ENCODE measurements at regions not wholly inside any gene's neighbourhood (a gene's known extent, or its start where the extent isn't known, plus 50 kb on each side); places are given as distances from the start of the nearest gene placed in this dataset.

GRCh38 chr12:66048835-66049537 lies 81.6 kb downstream of the LLPH start:
- Histone ChIP-seq H2BK12ac (ENCODE audit: low read length) (no peak overlapping the region), H3K4me2 (ENCODE audit: insufficient read depth, low read length, poor library complexity, severe bottlenecking) (no peak overlapping the region), H3K79me1 (ENCODE audit: low read depth, low read length) (no peaks in the 10 kb centered on the region), H2AK5ac (ENCODE audit: low read depth, low read length) (no peak overlapping the region), H3K4ac (ENCODE audit: low read length) (no peak overlapping the region), H3K18ac (ENCODE audit: low read length) (no peak overlapping the region), H2BK5ac (ENCODE audit: low read length) (no peak overlapping the region), H3K27ac (replicated peaks; ENCODE audit: low read length) (no peak overlapping the region), H3K36me3 (replicated peaks in 1 of 2; ENCODE audit: control insufficient read depth in 2 of 2, insufficient read depth in 2 of 2, low read length in 2 of 2) (no peaks in the 10 kb centered on the region), H3K9me3 (replicated peaks in 1 of 2; ENCODE audit: control insufficient read depth in 2 of 2, insufficient read depth in 1 of 2, low read depth in 1 of 2, low read length in 2 of 2) (no peaks in the 10 kb centered on the region), H4K91ac (ENCODE audit: low read depth, low read length, poor library complexity) (no peak overlapping the region), H2BK15ac (ENCODE audit: low read length) (no peak overlapping the region), H3K4me1 (ENCODE audit: control insufficient read depth in 2 of 2, insufficient read depth in 1 of 2, low read depth in 1 of 2, low read length in 2 of 2) (no peaks in the 10 kb centered on the region), H4K8ac (ENCODE audit: low read depth, low read length) (no peak overlapping the region), H3K23ac (ENCODE audit: low read depth, low read length, poor library complexity) (no peak overlapping the region), H3K27me3 (ENCODE audit: control insufficient read depth in 3 of 3, insufficient read depth in 3 of 3, low read depth in 1 of 3, low read length in 3 of 3) (no peaks in the 10 kb centered on the region), H3K9ac (ENCODE audit: low read depth, low read length, poor library complexity) (no peak overlapping the region), H3K14ac (ENCODE audit: low read length) (no peak overlapping the region), H3K4me3 (ENCODE audit: low read length in 2 of 2) (no peak overlapping the region), H2BK120ac (ENCODE audit: low read depth, low read length) (no peak overlapping the region), H2AFZ (ENCODE audit: low read length) (no peak overlapping the region)
- no CpG with 5 or more reads among the region's 9 CpGs for WGBS, 2 donors (ENCODE audit: extremely low coverage in 2 of 2, insufficient read length in 2 of 2, insufficient replicate concordance in 1 of 2)
- no peak for DNase-seq (ENCODE audit: low spot score)

GRCh38 chr12:66048218-66048834 lies 82.2 kb downstream of the LLPH start:
- no peak overlapping the region for H2BK12ac ChIP-seq (ENCODE audit: low read length)

GRCh38 chr12:66047411-66048021 lies 83.0 kb downstream of the LLPH start:
- no peak for DNase-seq (ENCODE audit: low spot score)
- no peak overlapping the region for H2AFZ ChIP-seq (ENCODE audit: low read length)
- no peak overlapping the region for H2BK15ac ChIP-seq (ENCODE audit: low read length)
- H3K4ac ChIP-seq (ENCODE audit: low read length): no peak overlapping the region
- H3K4me2 ChIP-seq (ENCODE audit: insufficient read depth, low read length, poor library complexity, severe bottlenecking): no peak overlapping the region
- H3K4me1 ChIP-seq (ENCODE audit: control insufficient read depth in 2 of 2, insufficient read depth in 1 of 2, low read depth in 1 of 2, low read length in 2 of 2): no peaks in the 10 kb centered on the region
- H3K9me3 ChIP-seq (replicated peaks in 1 of 2; ENCODE audit: control insufficient read depth in 2 of 2, insufficient read depth in 1 of 2, low read depth in 1 of 2, low read length in 2 of 2): no peaks in the 10 kb centered on the region
- H2BK5ac ChIP-seq (ENCODE audit: low read length): no peak overlapping the region
- H3K4me3 ChIP-seq (ENCODE audit: low read length in 2 of 2): no peak overlapping the region
- no peak overlapping the region for H3K23ac ChIP-seq (ENCODE audit: low read depth, low read length, poor library complexity)
- no peak overlapping the region for H3K27ac ChIP-seq (replicated peaks; ENCODE audit: low read length)
- H3K79me1 ChIP-seq (ENCODE audit: low read depth, low read length): no peaks in the 10 kb centered on the region
- no peak overlapping the region for H3K18ac ChIP-seq (ENCODE audit: low read length)
- no peak overlapping the region for H3K9ac ChIP-seq (ENCODE audit: low read depth, low read length, poor library complexity)
- no CpG with 5 or more reads among the region's 1 CpG for WGBS, 2 donors (ENCODE audit: extremely low coverage in 2 of 2, insufficient read length in 2 of 2, insufficient replicate concordance in 1 of 2)
- no peak overlapping the region for H4K8ac ChIP-seq (ENCODE audit: low read depth, low read length)
- H3K36me3 ChIP-seq (replicated peaks in 1 of 2; ENCODE audit: control insufficient read depth in 2 of 2, insufficient read depth in 2 of 2, low read length in 2 of 2): no peaks in the 10 kb centered on the region
- no peaks in the 10 kb centered on the region for H3K27me3 ChIP-seq (ENCODE audit: control insufficient read depth in 3 of 3, insufficient read depth in 3 of 3, low read depth in 1 of 3, low read length in 3 of 3)
- no peak overlapping the region for H2BK120ac ChIP-seq (ENCODE audit: low read depth, low read length)
- H3K14ac ChIP-seq (ENCODE audit: low read length): no peak overlapping the region
- H4K91ac ChIP-seq (ENCODE audit: low read depth, low read length, poor library complexity): no peak overlapping the region
- no peak overlapping the region for H2AK5ac ChIP-seq (ENCODE audit: low read depth, low read length)
- no peak overlapping the region for H2BK12ac ChIP-seq (ENCODE audit: low read length)

More at GRCh38 chr12:66048218-66048834, 82.2 kb downstream of the LLPH start:
- H3K27ac ChIP-seq (replicated peaks; ENCODE audit: low read length): no peak overlapping the region
- H2AK5ac ChIP-seq (ENCODE audit: low read depth, low read length): no peak overlapping the region
- no peaks in the 10 kb centered on the region for H3K9me3 ChIP-seq (replicated peaks in 1 of 2; ENCODE audit: control insufficient read depth in 2 of 2, insufficient read depth in 1 of 2, low read depth in 1 of 2, low read length in 2 of 2)
- H3K18ac ChIP-seq (ENCODE audit: low read length): no peak overlapping the region
- no peak overlapping the region for H2BK15ac ChIP-seq (ENCODE audit: low read length)
- no peak overlapping the region for H4K8ac ChIP-seq (ENCODE audit: low read depth, low read length)
- H3K27me3 ChIP-seq (ENCODE audit: control insufficient read depth in 3 of 3, insufficient read depth in 3 of 3, low read depth in 1 of 3, low read length in 3 of 3): no peaks in the 10 kb centered on the region
- no peaks in the 10 kb centered on the region for H3K4me1 ChIP-seq (ENCODE audit: control insufficient read depth in 2 of 2, insufficient read depth in 1 of 2, low read depth in 1 of 2, low read length in 2 of 2)
- no peak overlapping the region for H3K14ac ChIP-seq (ENCODE audit: low read length)
- no peak overlapping the region for H3K9ac ChIP-seq (ENCODE audit: low read depth, low read length, poor library complexity)
- no peak overlapping the region for H3K4me3 ChIP-seq (ENCODE audit: low read length in 2 of 2)
- H4K91ac ChIP-seq (ENCODE audit: low read depth, low read length, poor library complexity): no peak overlapping the region
- no peak overlapping the region for H3K23ac ChIP-seq (ENCODE audit: low read depth, low read length, poor library complexity)
- DNase-seq (ENCODE audit: low spot score): no peak
- no peaks in the 10 kb centered on the region for H3K36me3 ChIP-seq (replicated peaks in 1 of 2; ENCODE audit: control insufficient read depth in 2 of 2, insufficient read depth in 2 of 2, low read length in 2 of 2)
- no peak overlapping the region for H2AFZ ChIP-seq (ENCODE audit: low read length)
- no peaks in the 10 kb centered on the region for H3K79me1 ChIP-seq (ENCODE audit: low read depth, low read length)
- H2BK5ac ChIP-seq (ENCODE audit: low read length): no peak overlapping the region
- H3K4ac ChIP-seq (ENCODE audit: low read length): no peak overlapping the region
- H3K4me2 ChIP-seq (ENCODE audit: insufficient read depth, low read length, poor library complexity, severe bottlenecking): no peak overlapping the region
- no peak overlapping the region for H2BK120ac ChIP-seq (ENCODE audit: low read depth, low read length)
- no CpG with 5 or more reads among the region's 8 CpGs for whole genome bisulfite sequencing, 2 donors (ENCODE audit: extremely low coverage in 2 of 2, insufficient read length in 2 of 2, insufficient replicate concordance in 1 of 2)

- H3K4me2 ChIP-seq (ENCODE audit: insufficient read depth, low read length, poor library complexity, severe bottlenecking): no peak overlapping the region
- no peak overlapping the region for H3K9ac ChIP-seq (ENCODE audit: low read depth, low read length, poor library complexity)
- WGBS, 2 donors (ENCODE audit: extremely low coverage in 2 of 2, insufficient read length in 2 of 2, insufficient replicate concordance in 1 of 2): no CpG with 5 or more reads among the region's 3 CpGs
- no peak overlapping the region for H2BK12ac ChIP-seq (ENCODE audit: low read length)
- H2AFZ ChIP-seq (ENCODE audit: low read length): no peak overlapping the region
- H3K79me1 ChIP-seq (ENCODE audit: low read depth, low read length): no peaks in the 10 kb centered on the region
- no peak overlapping the region for H2BK5ac ChIP-seq (ENCODE audit: low read length)
- H3K14ac ChIP-seq (ENCODE audit: low read length): no peak overlapping the region
- no peaks in the 10 kb centered on the region for H3K9me3 ChIP-seq (replicated peaks in 1 of 2; ENCODE audit: control insufficient read depth in 2 of 2, insufficient read depth in 1 of 2, low read depth in 1 of 2, low read length in 2 of 2)
- no peak overlapping the region for H2BK120ac ChIP-seq (ENCODE audit: low read depth, low read length)
- H4K8ac ChIP-seq (ENCODE audit: low read depth, low read length): no peak overlapping the region
- H3K23ac ChIP-seq (ENCODE audit: low read depth, low read length, poor library complexity): no peak overlapping the region
- H3K27me3 ChIP-seq (ENCODE audit: control insufficient read depth in 3 of 3, insufficient read depth in 3 of 3, low read depth in 1 of 3, low read length in 3 of 3): peaks cover 0 to 1% (median 0%) of the 10 kb centered on the region in 3 experiments
- H3K4me3 ChIP-seq (ENCODE audit: low read length in 2 of 2): no peak overlapping the region
- no peak overlapping the region for H3K18ac ChIP-seq (ENCODE audit: low read length)
- no peak overlapping the region for H3K4ac ChIP-seq (ENCODE audit: low read length)
- H2BK15ac ChIP-seq (ENCODE audit: low read length): no peak overlapping the region
- H4K91ac ChIP-seq (ENCODE audit: low read depth, low read length, poor library complexity): no peak overlapping the region
- DNase-seq (ENCODE audit: low spot score): no peak
- no peaks in the 10 kb centered on the region for H3K36me3 ChIP-seq (replicated peaks in 1 of 2; ENCODE audit: control insufficient read depth in 2 of 2, insufficient read depth in 2 of 2, low read length in 2 of 2)
- H3K4me1 ChIP-seq (ENCODE audit: control insufficient read depth in 2 of 2, insufficient read depth in 1 of 2, low read depth in 1 of 2, low read length in 2 of 2): no peaks in the 10 kb centered on the region
- no peak overlapping the region for H2AK5ac ChIP-seq (ENCODE audit: low read depth, low read length)
- H3K27ac ChIP-seq (replicated peaks; ENCODE audit: low read length): no peak overlapping the region
Measured at GRCh38 chr12:66045506-66045905, 85.0 kb downstream of the LLPH start.

Measured in neuronal stem cell (in vitro differentiated cells).